ENCODE measurements at regions not wholly inside any gene's neighbourhood (a gene's known extent, or its start where the extent isn't known, plus 50 kb on each side); places are given as distances from the start of the nearest gene placed in this dataset.

- Histone ChIP-seq H3K36me3 (ENCODE audit: control insufficient read depth, low read depth, low read length) (no peaks in the 10 kb centered on the region), H3K4me1 (ENCODE audit: control insufficient read depth, low read depth, low read length) (no peaks in the 10 kb centered on the region), H3K9ac (ENCODE audit: low read length) (no peak overlapping the region), H3K27ac (ENCODE audit: low read length) (no peak overlapping the region), H3K27me3 (ENCODE audit: control insufficient read depth, insufficient read depth, low read length) (no peaks in the 10 kb centered on the region), H3K4me3 (ENCODE audit: low read length) (no peak overlapping the region), H3K9me3 (ENCODE audit: control insufficient read depth, low read depth, low read length) (no peaks in the 10 kb centered on the region)
Measured at GRCh38 chr2:62447411-62447810, 58.6 kb downstream of the TMEM17 start.

GRCh38 chr2:62446491-62446890 is 59.5 kb downstream of the TMEM17 start:
- Histone ChIP-seq H3K9me3 (ENCODE audit: control insufficient read depth, low read depth, low read length) (no peaks in the 10 kb centered on the region), H3K4me3 (ENCODE audit: low read length) (no peak overlapping the region), H3K4me1 (ENCODE audit: control insufficient read depth, low read depth, low read length) (no peaks in the 10 kb centered on the region), H3K27me3 (ENCODE audit: control insufficient read depth, insufficient read depth, low read length) (no peaks in the 10 kb centered on the region), H3K27ac (ENCODE audit: low read length) (no peak overlapping the region), H3K9ac (ENCODE audit: low read length) (no peak overlapping the region), H3K36me3 (ENCODE audit: control insufficient read depth, low read depth, low read length) (no peaks in the 10 kb centered on the region)

- H3K27me3 ChIP-seq (ENCODE audit: control insufficient read depth, insufficient read depth, low read length): no peaks in the 10 kb centered on the region
- no peaks in the 10 kb centered on the region for H3K36me3 ChIP-seq (ENCODE audit: control insufficient read depth, low read depth, low read length)
- H3K27ac ChIP-seq (ENCODE audit: low read length): no peak overlapping the region
- no peak overlapping the region for H3K9ac ChIP-seq (ENCODE audit: low read length)
- no peaks in the 10 kb centered on the region for H3K9me3 ChIP-seq (ENCODE audit: control insufficient read depth, low read depth, low read length)
- no peaks in the 10 kb centered on the region for H3K4me1 ChIP-seq (ENCODE audit: control insufficient read depth, low read depth, low read length)
- H3K4me3 ChIP-seq (ENCODE audit: low read length): no peak overlapping the region
Measured at GRCh38 chr2:62443886-62444285, 62.1 kb downstream of the TMEM17 start.

- H3K9ac ChIP-seq (ENCODE audit: low read length): no peak overlapping the region
- H3K4me3 ChIP-seq (ENCODE audit: low read length): no peak overlapping the region
- no peak overlapping the region for H3K27ac ChIP-seq (ENCODE audit: low read length)
- no peaks in the 10 kb centered on the region for H3K27me3 ChIP-seq (ENCODE audit: control insufficient read depth, insufficient read depth, low read length)
- H3K36me3 ChIP-seq (ENCODE audit: control insufficient read depth, low read depth, low read length): no peaks in the 10 kb centered on the region
- no peaks in the 10 kb centered on the region for H3K9me3 ChIP-seq (ENCODE audit: control insufficient read depth, low read depth, low read length)
- H3K4me1 ChIP-seq (ENCODE audit: control insufficient read depth, low read depth, low read length): no peaks in the 10 kb centered on the region
Measured at GRCh38 chr2:62443471-62443870, 62.5 kb downstream of the TMEM17 start.

GRCh38 chr2:62441824-62442223 is 64.2 kb downstream of the TMEM17 start:
- Histone ChIP-seq H3K9me3 (ENCODE audit: control insufficient read depth, low read depth, low read length) (no peaks in the 10 kb centered on the region), H3K4me3 (ENCODE audit: low read length) (no peak overlapping the region), H3K4me1 (ENCODE audit: control insufficient read depth, low read depth, low read length) (no peaks in the 10 kb centered on the region), H3K36me3 (ENCODE audit: control insufficient read depth, low read depth, low read length) (no peaks in the 10 kb centered on the region), H3K9ac (ENCODE audit: low read length) (no peak overlapping the region), H3K27me3 (ENCODE audit: control insufficient read depth, insufficient read depth, low read length) (no peaks in the 10 kb centered on the region), H3K27ac (ENCODE audit: low read length) (no peak overlapping the region)

- no peak overlapping the region for H3K27ac ChIP-seq (ENCODE audit: low read length)
- no peaks in the 10 kb centered on the region for H3K4me1 ChIP-seq (ENCODE audit: control insufficient read depth, low read depth, low read length)
- H3K9ac ChIP-seq (ENCODE audit: low read length): no peak overlapping the region
- H3K4me3 ChIP-seq (ENCODE audit: low read length): no peak overlapping the region
- H3K27me3 ChIP-seq (ENCODE audit: control insufficient read depth, insufficient read depth, low read length): no peaks in the 10 kb centered on the region
- no peaks in the 10 kb centered on the region for H3K9me3 ChIP-seq (ENCODE audit: control insufficient read depth, low read depth, low read length)
- H3K36me3 ChIP-seq (ENCODE audit: control insufficient read depth, low read depth, low read length): no peaks in the 10 kb centered on the region
Measured at GRCh38 chr2:62441421-62441820, 64.6 kb downstream of the TMEM17 start.

- Histone ChIP-seq H3K4me1 (ENCODE audit: control insufficient read depth, low read depth, low read length) (no peaks in the 10 kb centered on the region), H3K9ac (ENCODE audit: low read length) (no peak overlapping the region), H3K4me3 (ENCODE audit: low read length) (no peak overlapping the region), H3K9me3 (ENCODE audit: control insufficient read depth, low read depth, low read length) (no peaks in the 10 kb centered on the region), H3K27me3 (ENCODE audit: control insufficient read depth, insufficient read depth, low read length) (no peaks in the 10 kb centered on the region), H3K36me3 (ENCODE audit: control insufficient read depth, low read depth, low read length) (no peaks in the 10 kb centered on the region), H3K27ac (ENCODE audit: low read length) (no peak overlapping the region)
Measured at GRCh38 chr2:62440281-62440946, 65.6 kb downstream of the TMEM17 start.

GRCh38 chr2:62439425-62439824 is 66.6 kb downstream of the TMEM17 start:
- no peak overlapping the region for H3K27ac ChIP-seq (ENCODE audit: low read length)
- no peaks in the 10 kb centered on the region for H3K9me3 ChIP-seq (ENCODE audit: control insufficient read depth, low read depth, low read length)

GRCh38 chr2:62437785-62438184 is 68.2 kb downstream of the TMEM17 start:
- no peak overlapping the region for H3K4me3 ChIP-seq (ENCODE audit: low read length)
- H3K9ac ChIP-seq (ENCODE audit: low read length): no peak overlapping the region
- H3K4me1 ChIP-seq (ENCODE audit: control insufficient read depth, low read depth, low read length): no peaks in the 10 kb centered on the region
- H3K27me3 ChIP-seq (ENCODE audit: control insufficient read depth, insufficient read depth, low read length): no peaks in the 10 kb centered on the region
- H3K27ac ChIP-seq (ENCODE audit: low read length): no peak overlapping the region
- H3K9me3 ChIP-seq (ENCODE audit: control insufficient read depth, low read depth, low read length): no peaks in the 10 kb centered on the region
- H3K36me3 ChIP-seq (ENCODE audit: control insufficient read depth, low read depth, low read length): no peaks in the 10 kb centered on the region

More at GRCh38 chr2:62439425-62439824, 66.6 kb downstream of the TMEM17 start:
- Histone ChIP-seq H3K4me3 (ENCODE audit: low read length) (no peak overlapping the region), H3K9ac (ENCODE audit: low read length) (no peak overlapping the region), H3K4me1 (ENCODE audit: control insufficient read depth, low read depth, low read length) (no peaks in the 10 kb centered on the region), H3K27me3 (ENCODE audit: control insufficient read depth, insufficient read depth, low read length) (no peaks in the 10 kb centered on the region), H3K36me3 (ENCODE audit: control insufficient read depth, low read depth, low read length) (no peaks in the 10 kb centered on the region)

- Histone ChIP-seq H3K4me1 (ENCODE audit: control insufficient read depth, low read depth, low read length) (no peaks in the 10 kb centered on the region), H3K27me3 (ENCODE audit: control insufficient read depth, insufficient read depth, low read length) (no peaks in the 10 kb centered on the region), H3K27ac (ENCODE audit: low read length) (no peak overlapping the region), H3K4me3 (ENCODE audit: low read length) (no peak overlapping the region), H3K9me3 (ENCODE audit: control insufficient read depth, low read depth, low read length) (no peaks in the 10 kb centered on the region), H3K36me3 (ENCODE audit: control insufficient read depth, low read depth, low read length) (no peaks in the 10 kb centered on the region), H3K9ac (ENCODE audit: low read length) (no peak overlapping the region)
Measured at GRCh38 chr2:62435720-62436119, 70.3 kb downstream of the TMEM17 start.

GRCh38 chr2:62432407-62432806 is 73.6 kb downstream of the TMEM17 start:
- H3K9ac ChIP-seq (ENCODE audit: low read length): no peak overlapping the region
- H3K36me3 ChIP-seq (ENCODE audit: control insufficient read depth, low read depth, low read length): no peaks in the 10 kb centered on the region
- H3K27me3 ChIP-seq (ENCODE audit: control insufficient read depth, insufficient read depth, low read length): no peaks in the 10 kb centered on the region
- no peaks in the 10 kb centered on the region for H3K4me1 ChIP-seq (ENCODE audit: control insufficient read depth, low read depth, low read length)
- H3K4me3 ChIP-seq (ENCODE audit: low read length): no peak overlapping the region
- no peak overlapping the region for H3K27ac ChIP-seq (ENCODE audit: low read length)
- no peaks in the 10 kb centered on the region for H3K9me3 ChIP-seq (ENCODE audit: control insufficient read depth, low read depth, low read length)

GRCh38 chr2:62431512-62431911 is 74.5 kb downstream of the TMEM17 start:
- no peaks in the 10 kb centered on the region for H3K36me3 ChIP-seq (ENCODE audit: control insufficient read depth, low read depth, low read length)
- no peak overlapping the region for H3K27ac ChIP-seq (ENCODE audit: low read length)
- H3K9ac ChIP-seq (ENCODE audit: low read length): no peak overlapping the region
- no peak overlapping the region for H3K4me3 ChIP-seq (ENCODE audit: low read length)
- no peaks in the 10 kb centered on the region for H3K27me3 ChIP-seq (ENCODE audit: control insufficient read depth, insufficient read depth, low read length)
- H3K4me1 ChIP-seq (ENCODE audit: control insufficient read depth, low read depth, low read length): no peaks in the 10 kb centered on the region
- no peaks in the 10 kb centered on the region for H3K9me3 ChIP-seq (ENCODE audit: control insufficient read depth, low read depth, low read length)
